ENCODE measurements at regions not wholly inside any gene's neighbourhood (a gene's known extent, or its start where the extent isn't known, plus 50 kb on each side); places are given as distances from the start of the nearest gene placed in this dataset.
"Not testable (repeated sequence)": the region's sequence is repeated elsewhere in the genome, so short reads cannot be mapped to it uniquely, and the experiment has no call there.

GRCh38 chr2:183773775-183774174, 649.5 kb downstream of the NUP35 start:
- Mint-ChIP-seq H3K4me3 (no peak overlapping the region), H3K27me3 (no peaks in the 10 kb centered on the region), H3K4me1 (ENCODE audit: low read depth) (no peaks in the 10 kb centered on the region), H3K36me3 (ENCODE audit: low read depth) (no peaks in the 10 kb centered on the region), H3K9me3 (peaks cover 9% of the 10 kb centered on the region), H3K27ac (no peak overlapping the region)

- Mint-ChIP-seq H3K4me1 (ENCODE audit: low read depth) (no peaks in the 10 kb centered on the region), H3K27ac (no peak overlapping the region), H3K9me3 (no peaks in the 10 kb centered on the region), H3K27me3 (no peaks in the 10 kb centered on the region), H3K36me3 (ENCODE audit: low read depth) (no peaks in the 10 kb centered on the region), H3K4me3 (no peak overlapping the region)
Measured at GRCh38 chr2:183780072-183780471, 655.8 kb downstream of the NUP35 start.

- Mint-ChIP-seq H3K4me1 (ENCODE audit: low read depth) (no peaks in the 10 kb centered on the region), H3K27me3 (no peaks in the 10 kb centered on the region), H3K27ac (no peak overlapping the region), H3K4me3 (no peak overlapping the region), H3K9me3 (no peaks in the 10 kb centered on the region), H3K36me3 (ENCODE audit: low read depth) (no peaks in the 10 kb centered on the region)
Measured at GRCh38 chr2:183782436-183782835, 658.2 kb downstream of the NUP35 start.

- not testable (repeated sequence) for H3K36me3 Mint-ChIP-seq (ENCODE audit: low read depth); H3K4me3 Mint-ChIP-seq; H3K27me3 Mint-ChIP-seq; H3K4me1 Mint-ChIP-seq (ENCODE audit: low read depth); H3K9me3 Mint-ChIP-seq; H3K27ac Mint-ChIP-seq
Measured at GRCh38 chr2:183788796-183789195, 664.6 kb downstream of the NUP35 start.

GRCh38 chr2:183792165-183792924, 668.1 kb downstream of the NUP35 start:
- H3K27me3 Mint-ChIP-seq; H3K4me1 Mint-ChIP-seq (ENCODE audit: low read depth); H3K9me3 Mint-ChIP-seq; H3K4me3 Mint-ChIP-seq; H3K27ac Mint-ChIP-seq; H3K36me3 Mint-ChIP-seq (ENCODE audit: low read depth): not testable (repeated sequence)

GRCh38 chr2:183798535-183798934, 674.3 kb downstream of the NUP35 start:
- Mint-ChIP-seq H3K36me3 (ENCODE audit: low read depth) (no peaks in the 10 kb centered on the region), H3K4me3 (no peak overlapping the region)

GRCh38 chr2:183799761-183800160, 675.5 kb downstream of the NUP35 start:
- H3K4me3 Mint-ChIP-seq = no peak overlapping the region
- no peaks in the 10 kb centered on the region for H3K36me3 Mint-ChIP-seq (ENCODE audit: low read depth)
- H3K4me1 Mint-ChIP-seq (ENCODE audit: low read depth) = no peaks in the 10 kb centered on the region
- H3K27ac Mint-ChIP-seq = no peak overlapping the region
- H3K27me3 Mint-ChIP-seq = no peaks in the 10 kb centered on the region
- H3K9me3 Mint-ChIP-seq = peaks cover 12% of the 10 kb centered on the region

More at GRCh38 chr2:183798535-183798934, 674.3 kb downstream of the NUP35 start:
- peaks cover 12% of the 10 kb centered on the region for H3K9me3 Mint-ChIP-seq
- no peaks in the 10 kb centered on the region for H3K27me3 Mint-ChIP-seq
- H3K27ac Mint-ChIP-seq = no peak overlapping the region
- H3K4me1 Mint-ChIP-seq (ENCODE audit: low read depth) = no peaks in the 10 kb centered on the region

GRCh38 chr2:183803596-183803995, 679.4 kb downstream of the NUP35 start:
- Mint-ChIP-seq H3K9me3 (peaks cover 7% of the 10 kb centered on the region), H3K4me3 (no peak overlapping the region), H3K36me3 (ENCODE audit: low read depth) (no peaks in the 10 kb centered on the region), H3K4me1 (ENCODE audit: low read depth) (no peaks in the 10 kb centered on the region), H3K27ac (no peak overlapping the region), H3K27me3 (no peaks in the 10 kb centered on the region)

GRCh38 chr2:183807870-183808269, 683.6 kb downstream of the NUP35 start:
- no peaks in the 10 kb centered on the region for H3K4me1 Mint-ChIP-seq (ENCODE audit: low read depth)
- H3K4me3 Mint-ChIP-seq = no peak overlapping the region
- H3K9me3 Mint-ChIP-seq = no peaks in the 10 kb centered on the region
- H3K36me3 Mint-ChIP-seq (ENCODE audit: low read depth) = no peaks in the 10 kb centered on the region
- no peak overlapping the region for H3K27ac Mint-ChIP-seq
- H3K27me3 Mint-ChIP-seq = no peaks in the 10 kb centered on the region

GRCh38 chr2:183809404-183809803, 685.2 kb downstream of the NUP35 start:
- Mint-ChIP-seq H3K36me3 (ENCODE audit: low read depth) (no peaks in the 10 kb centered on the region), H3K4me1 (ENCODE audit: low read depth) (no peaks in the 10 kb centered on the region), H3K27me3 (no peaks in the 10 kb centered on the region), H3K9me3 (no peaks in the 10 kb centered on the region), H3K4me3 (no peak overlapping the region), H3K27ac (no peak overlapping the region)

GRCh38 chr2:183811281-183811680, 687.0 kb downstream of the NUP35 start:
- Mint-ChIP-seq H3K9me3 (no peaks in the 10 kb centered on the region), H3K4me3 (no peak overlapping the region), H3K4me1 (ENCODE audit: low read depth) (no peaks in the 10 kb centered on the region), H3K27me3 (no peaks in the 10 kb centered on the region), H3K27ac (no peak overlapping the region), H3K36me3 (ENCODE audit: low read depth) (no peaks in the 10 kb centered on the region)

- Mint-ChIP-seq H3K36me3 (ENCODE audit: low read depth) (no peaks in the 10 kb centered on the region), H3K9me3 (no peaks in the 10 kb centered on the region), H3K4me3 (no peak overlapping the region), H3K27me3 (no peaks in the 10 kb centered on the region), H3K4me1 (ENCODE audit: low read depth) (no peaks in the 10 kb centered on the region), H3K27ac (no peak overlapping the region)
Measured at GRCh38 chr2:183812091-183812490, 687.8 kb downstream of the NUP35 start.

GRCh38 chr2:183825710-183826109, 701.5 kb downstream of the NUP35 start:
- no peak overlapping the region for H3K27ac Mint-ChIP-seq
- peaks cover 23% of the 10 kb centered on the region for H3K9me3 Mint-ChIP-seq
- H3K36me3 Mint-ChIP-seq (ENCODE audit: low read depth) = no peaks in the 10 kb centered on the region
- H3K27me3 Mint-ChIP-seq = no peaks in the 10 kb centered on the region
- no peak overlapping the region for H3K4me3 Mint-ChIP-seq
- H3K4me1 Mint-ChIP-seq (ENCODE audit: low read depth) = no peaks in the 10 kb centered on the region

GRCh38 chr2:183829931-183830330, 705.7 kb downstream of the NUP35 start:
- Mint-ChIP-seq H3K9me3 (peaks cover 23% of the 10 kb centered on the region), H3K4me1 (ENCODE audit: low read depth) (no peaks in the 10 kb centered on the region), H3K4me3 (no peak overlapping the region), H3K27ac (no peak overlapping the region), H3K27me3 (no peaks in the 10 kb centered on the region), H3K36me3 (ENCODE audit: low read depth) (no peaks in the 10 kb centered on the region)

- H3K27me3 Mint-ChIP-seq = no peaks in the 10 kb centered on the region
- H3K27ac Mint-ChIP-seq = no peak overlapping the region
- H3K4me3 Mint-ChIP-seq = no peak overlapping the region
- H3K9me3 Mint-ChIP-seq = peaks cover 4% of the 10 kb centered on the region
- H3K4me1 Mint-ChIP-seq (ENCODE audit: low read depth) = no peaks in the 10 kb centered on the region
- H3K36me3 Mint-ChIP-seq (ENCODE audit: low read depth) = no peaks in the 10 kb centered on the region
Measured at GRCh38 chr2:183837157-183837556, 712.9 kb downstream of the NUP35 start.

- Mint-ChIP-seq H3K4me3 (no peak overlapping the region), H3K4me1 (ENCODE audit: low read depth) (no peaks in the 10 kb centered on the region), H3K27ac (no peak overlapping the region), H3K27me3 (no peaks in the 10 kb centered on the region), H3K9me3 (peaks cover 8% of the 10 kb centered on the region), H3K36me3 (ENCODE audit: low read depth) (no peaks in the 10 kb centered on the region)
Measured at GRCh38 chr2:183838295-183838694, 714.1 kb downstream of the NUP35 start.

All from stimulated activated naive CD8-positive, alpha-beta T cell treated with anti-CD3 and anti-CD28 coated beads, Interleukin-15, Interleukin-2, amounts not matched to agents 100 ng/mL and 50 ng/mL, for 24 hours (primary cell).